NT2/D1 (cell line): ENCODE measurements at regions not wholly inside any gene's neighbourhood (a gene's known extent, or its start where the extent isn't known, plus 50 kb on each side); places are given as distances from the start of the nearest gene placed in this dataset.

Experiments
- DNase-seq: peaks from one replicate; pipeline ENCODE4 v3.0.0-alpha.2; 2011; ENCODE audit warnings: low read depth, low spot score
- H3K27me3 ChIP-seq: 2 replicates; pipeline ENCODE4 v1.6.0; 2011; ENCODE audit warnings: mild to moderate bottlenecking; ENCODE audit not compliant: insufficient read length, insufficient read depth
- H3K36me3 ChIP-seq: 2 replicates; pipeline ENCODE4 v1.6.1; 2011; ENCODE audit warnings: mild to moderate bottlenecking, low read length, mixed read lengths; ENCODE audit not compliant: insufficient read depth, insufficient read length
- H3K4me1 ChIP-seq: 2 replicates; pipeline ENCODE4 v1.5.1; 2011; ENCODE audit not compliant: insufficient read depth, insufficient read length
- H3K4me3 ChIP-seq: 2 replicates; pipeline ENCODE4 v1.5.1; 2011; ENCODE audit warnings: low read depth; ENCODE audit not compliant: insufficient read length
- H3K9ac ChIP-seq: 2 replicates; pipeline ENCODE4 v1.6.0; 2011; ENCODE audit warnings: low read depth; ENCODE audit not compliant: insufficient read length
- H3K9me3 ChIP-seq: 2 replicates; pipeline ENCODE4 v1.5.1; 2011; ENCODE audit warnings: mild to moderate bottlenecking, low read length; ENCODE audit not compliant: insufficient read depth
- SUZ12 ChIP-seq: IDR thresholded peaks from 2 replicates; pipeline ENCODE4 v1.6.1; 2011; ENCODE audit not compliant: insufficient read length, insufficient read depth; ENCODE audit errors: extremely low read depth
- YY1 ChIP-seq: IDR thresholded peaks from 2 replicates; pipeline ENCODE4 v1.6.1; 2011; ENCODE audit not compliant: insufficient read length, insufficient read depth
- ZNF274 ChIP-seq: IDR thresholded peaks from 2 replicates; pipeline ENCODE4 v1.6.1; 2011; ENCODE audit warnings: mild to moderate bottlenecking, low read depth, low read length

GRCh38 chr14:54058505-54058904, 101.9 kb upstream of the BMP4 start:
- Histone ChIP-seq H3K27me3 (no peaks in the 10 kb centered on the region), H3K9me3 (no peaks in the 10 kb centered on the region), H3K9ac (no peak overlapping the region), H3K36me3 (no peaks in the 10 kb centered on the region), H3K4me1 (no peaks in the 10 kb centered on the region), H3K4me3 (no peak overlapping the region)
- TF ChIP-seq YY1, result no peak
- TF ChIP-seq ZNF274, result no peak
- TF ChIP-seq SUZ12, result no peak
- no peak for DNase-seq

- H3K4me1 ChIP-seq, result no peaks in the 10 kb centered on the region
- DNase-seq, result no peak
- H3K9ac ChIP-seq, result no peak overlapping the region
- H3K9me3 ChIP-seq, result no peaks in the 10 kb centered on the region
- no peak for TF ChIP-seq ZNF274
- no peak for TF ChIP-seq YY1
- TF ChIP-seq SUZ12, result no peak
- no peak overlapping the region for H3K4me3 ChIP-seq
- H3K36me3 ChIP-seq, result no peaks in the 10 kb centered on the region
- H3K27me3 ChIP-seq, result no peaks in the 10 kb centered on the region
Measured at GRCh38 chr14:54083549-54084239, 127.1 kb upstream of the BMP4 start.

GRCh38 chr14:54085232-54085761, 128.7 kb upstream of the BMP4 start:
- TF ChIP-seq YY1 (no peak), SUZ12 (no peak), ZNF274 (no peak)

GRCh38 chr14:54085841-54086240, 129.2 kb upstream of the BMP4 start:
- no peaks in the 10 kb centered on the region for H3K27me3 ChIP-seq
- H3K4me3 ChIP-seq, result no peak overlapping the region
- TF ChIP-seq SUZ12 (no peak), YY1 (no peak), ZNF274 (no peak)
- H3K9me3 ChIP-seq, result no peaks in the 10 kb centered on the region
- H3K9ac ChIP-seq, result no peak overlapping the region
- H3K36me3 ChIP-seq, result no peaks in the 10 kb centered on the region
- no peak for DNase-seq
- no peaks in the 10 kb centered on the region for H3K4me1 ChIP-seq

More at GRCh38 chr14:54085232-54085761, 128.7 kb upstream of the BMP4 start:
- Histone ChIP-seq H3K27me3 (no peaks in the 10 kb centered on the region), H3K9me3 (no peaks in the 10 kb centered on the region), H3K9ac (no peak overlapping the region), H3K4me1 (no peaks in the 10 kb centered on the region), H3K4me3 (no peak overlapping the region), H3K36me3 (no peaks in the 10 kb centered on the region)
- no peak for DNase-seq

GRCh38 chr14:54086767-54087166, 130.1 kb upstream of the BMP4 start:
- H3K36me3 ChIP-seq, result no peaks in the 10 kb centered on the region
- no peaks in the 10 kb centered on the region for H3K4me1 ChIP-seq
- DNase-seq, result no peak
- TF ChIP-seq ZNF274, result no peak
- TF ChIP-seq YY1, result no peak
- TF ChIP-seq SUZ12, result no peak
- H3K9ac ChIP-seq, result no peak overlapping the region
- H3K27me3 ChIP-seq, result no peaks in the 10 kb centered on the region
- no peak overlapping the region for H3K4me3 ChIP-seq
- H3K9me3 ChIP-seq, result no peaks in the 10 kb centered on the region; the same call in 1 of the 2 replicates

- Histone ChIP-seq H3K4me3 (no peak overlapping the region), H3K9me3 (no peaks in the 10 kb centered on the region; the same call in 1 of the 2 replicates), H3K36me3 (no peaks in the 10 kb centered on the region), H3K9ac (no peak overlapping the region), H3K4me1 (no peaks in the 10 kb centered on the region), H3K27me3 (no peaks in the 10 kb centered on the region)
- no peak for DNase-seq
- TF ChIP-seq ZNF274 (no peak), YY1 (no peak), SUZ12 (no peak)
Measured at GRCh38 chr14:54087376-54087775, 130.8 kb upstream of the BMP4 start.

- Histone ChIP-seq H3K4me1 (no peaks in the 10 kb centered on the region), H3K9me3 (no peaks in the 10 kb centered on the region; the same call in 1 of the 2 replicates), H3K4me3 (no peak overlapping the region), H3K36me3 (no peaks in the 10 kb centered on the region), H3K27me3 (no peaks in the 10 kb centered on the region), H3K9ac (no peak overlapping the region)
- no peak for DNase-seq
- TF ChIP-seq SUZ12, result no peak
- no peak for TF ChIP-seq YY1
- no peak for TF ChIP-seq ZNF274
Measured at GRCh38 chr14:54088271-54088670, 131.6 kb upstream of the BMP4 start.
